Tibial nerve (tissue), 4 donors: ENCODE measurements at regions not wholly inside any gene's neighbourhood (a gene's known extent, or its start where the extent isn't known, plus 50 kb on each side); places are given as distances from the start of the nearest gene placed in this dataset.
A peak's percentile ranks its signal among the peaks of the same experiment; 100 is the strongest.
"Not testable (repeated sequence)": the region's sequence is repeated elsewhere in the genome, so short reads cannot be mapped to it uniquely, and the experiment has no call there.

Source experiments
- DNase-seq, 2 donors: peaks; one replicate each; pipeline ENCODE4 v3.0.0-alpha.2; 2019; ENCODE audit warnings: low spot score in 2 of 2
- H3K27ac ChIP-seq, 4 donors: fragments of 200-600 bp; sonication (generic) in 3 of 4; one replicate each; pipeline ENCODE4 v1.5.1; 2017 to 2019; ENCODE audit warnings: mild to moderate bottlenecking in 1 of 4
- H3K27me3 ChIP-seq, 2 donors: fragments of 200-600 bp; sonication (generic) in 1 of 2; one replicate each; pipeline versions ENCODE4 v1.5.1 to v1.6.0; 2017 to 2019
- H3K36me3 ChIP-seq, 3 donors: fragments of 200-600 bp; sonication (generic); one replicate each; pipeline ENCODE4 v1.5.1; 2018 to 2019
- H3K4me1 ChIP-seq, 4 donors: fragments of 200-600 bp; sonication (generic) in 3 of 4; one replicate each; pipeline ENCODE4 v1.5.1; 2017 to 2019
- H3K4me3 ChIP-seq, 4 donors: fragments of 200-600 bp; sonication (generic) in 3 of 4; one replicate each; pipeline ENCODE4 v1.5.1; 2017 to 2019; ENCODE audit warnings: mild to moderate bottlenecking in 1 of 4, moderate library complexity in 1 of 4
- H3K9me3 ChIP-seq, 4 donors: fragments of 200-600 bp; sonication (generic) in 3 of 4; one replicate each; pipeline ENCODE4 v1.5.1; 2017 to 2019
- CTCF ChIP-seq, 5 experiments: fragments of 200-600 bp in 3 of 5; fragments of 450-650 bp in 2 of 5; sonication (generic) in 3 of 5; IDR thresholded peaks; one replicate each; pipeline ENCODE4 v1.5.1; 2016 to 2019; ENCODE audit warnings: antibody characterized with exemption in 5 of 5, mild to moderate bottlenecking in 3 of 5, moderate library complexity in 2 of 5
- EP300 ChIP-seq, 2 donors: sonication (generic); formaldehyde crosslinking; IDR thresholded peaks; one replicate each; pipeline ENCODE4 v1.6.1; 2017; ENCODE audit warnings: antibody characterized with exemption in 2 of 2, mild to moderate bottlenecking in 1 of 2
- POLR2A ChIP-seq, 2 donors: fragments of 450-650 bp; IDR thresholded peaks; one replicate each; pipeline ENCODE4 v1.6.1; 2017; ENCODE audit warnings: antibody characterized with exemption in 2 of 2, mild to moderate bottlenecking in 2 of 2, moderate library complexity in 2 of 2
- WGBS, 2 donors: methylation state at CpG; one replicate each; pipeline ENCODE4 v1.1.5; 2018; 5-methylcytosine and 5-hydroxymethylcytosine counted together

GRCh38 chr6:85866758-85867401, 224.2 kb upstream of the SYNCRIP start:
- H3K27ac ChIP-seq = peak overlapping the region in 2 of 4 donors; percentile 44 to 73
- peak overlapping the region in 2 of 4 donors; percentile 50 to 51 for H3K4me3 ChIP-seq
- no peak for TF ChIP-seq EP300 (IDR thresholded peaks at IDR 0.05)
- peaks cover 0 to 2% (median 0%) of the 10 kb centered on the region in 3 donors for H3K36me3 ChIP-seq
- H3K9me3 ChIP-seq = no peaks in the 10 kb centered on the region
- WGBS, 2 donors = 56 to 69% methylated on average over 10 of the region's 10 CpGs
- peaks cover 0 to 31% (median 5%) of the 10 kb centered on the region in 4 donors for H3K4me1 ChIP-seq
- no peaks in the 10 kb centered on the region for H3K27me3 ChIP-seq
- no peak for DNase-seq

- peak overlapping the region in 3 of 4 donors; percentile 30 to 73 (median 44) for H3K27ac ChIP-seq
- DNase-seq = no peak
- H3K4me3 ChIP-seq = peak overlapping the region; percentile 31 to 51 (median 46)
- no peak for TF ChIP-seq EP300 (IDR thresholded peaks at IDR 0.05)
- TF ChIP-seq CTCF (IDR thresholded peaks at IDR 0.05) = no peak
- no peak for TF ChIP-seq POLR2A (IDR thresholded peaks at IDR 0.05)
- WGBS, 2 donors = 10 to 17% methylated on average over 5 of the region's 5 CpGs
- H3K36me3 ChIP-seq = peaks cover 0 to 2% (median 0%) of the 10 kb centered on the region in 3 donors
- H3K9me3 ChIP-seq = no peaks in the 10 kb centered on the region
- H3K27me3 ChIP-seq = no peaks in the 10 kb centered on the region
- H3K4me1 ChIP-seq = peaks cover 0 to 31% (median 5%) of the 10 kb centered on the region in 4 donors
Observed at GRCh38 chr6:85866370-85866730, 223.7 kb upstream of the SYNCRIP start.

- TF ChIP-seq POLR2A (IDR thresholded peaks at IDR 0.05) = no peak
- no peak for TF ChIP-seq EP300 (IDR thresholded peaks at IDR 0.05)
- TF ChIP-seq CTCF (IDR thresholded peaks at IDR 0.05) = no peak
- H3K4me3 ChIP-seq = peak overlapping the region; percentile 31 to 51 (median 46)
- peak overlapping the region in 3 of 4 donors; percentile 30 to 73 (median 44) for H3K27ac ChIP-seq
- no peaks in the 10 kb centered on the region for H3K27me3 ChIP-seq
- H3K36me3 ChIP-seq = peaks cover 0 to 2% (median 0%) of the 10 kb centered on the region in 3 donors
- WGBS, 2 donors = 6 to 7% methylated on average over 8 of the region's 8 CpGs
- no peak for DNase-seq
- H3K9me3 ChIP-seq = no peaks in the 10 kb centered on the region
- H3K4me1 ChIP-seq = peaks cover 0 to 31% (median 5%) of the 10 kb centered on the region in 4 donors
Observed at GRCh38 chr6:85865420-85866369, 223.0 kb upstream of the SYNCRIP start.

GRCh38 chr6:85864453-85865401, 222.0 kb upstream of the SYNCRIP start:
- Histone ChIP-seq H3K9me3 (no peaks in the 10 kb centered on the region), H3K27ac (peak overlapping the region in 2 of 4 donors; percentile 44 to 73), H3K36me3 (peaks cover 0 to 2% (median 0%) of the 10 kb centered on the region in 3 donors), H3K4me3 (peak overlapping the region in 2 of 4 donors; percentile 50 to 51), H3K27me3 (no peaks in the 10 kb centered on the region), H3K4me1 (peaks cover 0 to 31% (median 5%) of the 10 kb centered on the region in 4 donors)
- DNase-seq = no peak
- TF ChIP-seq POLR2A (IDR thresholded peaks at IDR 0.05) (no peak), CTCF (IDR thresholded peaks at IDR 0.05) (no peak), EP300 (IDR thresholded peaks at IDR 0.05) (no peak)
- WGBS, 2 donors = 30 to 34% methylated on average over 7 of the region's 7 CpGs

GRCh38 chr6:85856235-85856634, 213.5 kb upstream of the SYNCRIP start:
- TF ChIP-seq EP300 (IDR thresholded peaks at IDR 0.05) (no peak), CTCF (IDR thresholded peaks at IDR 0.05) (no peak), POLR2A (IDR thresholded peaks at IDR 0.05) (no peak)
- H3K9me3 ChIP-seq = peaks cover 0 to 6% (median 0%) of the 10 kb centered on the region in 4 donors
- no peaks in the 10 kb centered on the region for H3K4me1 ChIP-seq
- DNase-seq = no peak
- H3K36me3 ChIP-seq = no peaks in the 10 kb centered on the region
- no peak overlapping the region for H3K4me3 ChIP-seq
- 59 to 61% methylated on average over 2 of the region's 2 CpGs for WGBS, 2 donors
- H3K27ac ChIP-seq = no peak overlapping the region
- H3K27me3 ChIP-seq = no peaks in the 10 kb centered on the region

- WGBS, 2 donors = 72 to 92% methylated on average over 3 to 12 of the region's 37 CpGs
- not testable (repeated sequence) for H3K27ac ChIP-seq, H3K36me3 ChIP-seq, H3K27me3 ChIP-seq, DNase-seq, H3K4me3 ChIP-seq, H3K4me1 ChIP-seq
- peaks cover 0 to 39% (median 0%) of the 10 kb centered on the region in 4 donors for H3K9me3 ChIP-seq
Observed at GRCh38 chr6:85838351-85839119, 195.8 kb upstream of the SYNCRIP start.
